Left lung (tissue), 4 donors: ENCODE measurements at regions not wholly inside any gene's neighbourhood (a gene's known extent, or its start where the extent isn't known, plus 50 kb on each side); places are given as distances from the start of the nearest gene placed in this dataset.

Source experiments
- ATAC-seq: fragments of 200-7000 bp; cut with Tn5 transposase; one replicate; pipeline ENCODE4 v1.9.1; 2020; ENCODE audit warnings: moderate library complexity
- DNase-seq, 4 donors: peaks; one replicate each; pipeline ENCODE4 v3.0.0-alpha.2; 2013 to 2020
- H3K27ac ChIP-seq, 2 donors: fragments of 200-600 bp; sonication (generic) in 1 of 2; one replicate each; pipeline versions ENCODE4 v1.5.0 to v1.8.0; 2020 to 2021
- H3K27me3 ChIP-seq, 2 donors: fragments of 200-600 bp; sonication (generic) in 1 of 2; one replicate each; pipeline versions ENCODE4 v1.5.0 to v1.8.0; 2020 to 2021
- H3K36me3 ChIP-seq, 2 donors: fragments of 200-600 bp; sonication (generic) in 1 of 2; one replicate each; pipeline versions ENCODE4 v1.5.0 to v1.8.0; 2020 to 2021
- H3K4me1 ChIP-seq, 2 donors: fragments of 200-600 bp; one replicate each; pipeline ENCODE4 v1.8.0; 2021
- H3K4me3 ChIP-seq, 2 donors: fragments of 200-600 bp; sonication (generic) in 1 of 2; one replicate each; pipeline versions ENCODE4 v1.5.0 to v1.8.0; 2020 to 2021; ENCODE audit warnings: mild to moderate bottlenecking in 1 of 2
- H3K9me3 ChIP-seq, 2 donors: fragments of 200-600 bp; sonication (generic) in 1 of 2; one replicate each; pipeline versions ENCODE4 v1.5.0 to v1.8.0; 2020 to 2021
- intact Hi-C, 2 donors: fragments of 100-400 bp; cut with DNase I; formaldehyde crosslinking; loops; one replicate each; pipeline versions ENCODE4 v1.11.2 to v1.14.2; 2022
- TF ChIP-seq, protein P1 (sequence below), 2 donors: fragments of 200-600 bp; sonication (generic) in 1 of 2; IDR thresholded peaks; one replicate each; pipeline versions ENCODE4 v1.5.0 to v1.8.0; 2021; ENCODE audit warnings: antibody characterized with exemption in 2 of 2
- donor health status: DM: no; HTN: yes; CAD: no.
- donor health status: DM: no; HTN: no; CAD: no.

DNA sequence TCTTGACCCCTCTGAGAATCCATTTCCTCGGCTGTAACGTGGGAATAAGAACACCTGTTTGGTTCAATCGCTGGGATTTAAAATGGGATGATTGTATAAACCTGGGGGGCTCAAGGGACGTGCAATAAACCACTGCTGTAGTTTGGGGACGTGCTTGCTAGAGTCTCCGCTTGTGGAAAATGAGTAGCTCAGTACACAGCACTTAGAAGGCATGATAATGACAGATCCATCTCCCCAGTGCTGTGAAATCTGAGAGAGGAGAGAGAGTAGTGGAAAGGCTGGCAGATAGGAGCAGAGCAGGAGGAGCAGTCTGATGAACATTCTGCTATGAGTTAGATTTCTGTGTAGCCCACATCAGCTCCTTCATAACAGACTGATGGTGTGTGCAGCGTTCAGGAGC lies 256.5 kb downstream of the MN1 start:
- no peaks in the 10 kb centered on the region for H3K4me1 ChIP-seq
- H3K36me3 ChIP-seq = no peaks in the 10 kb centered on the region
- no peaks in the 10 kb centered on the region for H3K9me3 ChIP-seq
- TF ChIP-seq, protein P1, sequence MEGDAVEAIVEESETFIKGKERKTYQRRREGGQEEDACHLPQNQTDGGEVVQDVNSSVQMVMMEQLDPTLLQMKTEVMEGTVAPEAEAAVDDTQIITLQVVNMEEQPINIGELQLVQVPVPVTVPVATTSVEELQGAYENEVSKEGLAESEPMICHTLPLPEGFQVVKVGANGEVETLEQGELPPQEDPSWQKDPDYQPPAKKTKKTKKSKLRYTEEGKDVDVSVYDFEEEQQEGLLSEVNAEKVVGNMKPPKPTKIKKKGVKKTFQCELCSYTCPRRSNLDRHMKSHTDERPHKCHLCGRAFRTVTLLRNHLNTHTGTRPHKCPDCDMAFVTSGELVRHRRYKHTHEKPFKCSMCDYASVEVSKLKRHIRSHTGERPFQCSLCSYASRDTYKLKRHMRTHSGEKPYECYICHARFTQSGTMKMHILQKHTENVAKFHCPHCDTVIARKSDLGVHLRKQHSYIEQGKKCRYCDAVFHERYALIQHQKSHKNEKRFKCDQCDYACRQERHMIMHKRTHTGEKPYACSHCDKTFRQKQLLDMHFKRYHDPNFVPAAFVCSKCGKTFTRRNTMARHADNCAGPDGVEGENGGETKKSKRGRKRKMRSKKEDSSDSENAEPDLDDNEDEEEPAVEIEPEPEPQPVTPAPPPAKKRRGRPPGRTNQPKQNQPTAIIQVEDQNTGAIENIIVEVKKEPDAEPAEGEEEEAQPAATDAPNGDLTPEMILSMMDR (IDR thresholded peaks at IDR 0.05) = no peak
- no peak overlapping the region for H3K4me3 ChIP-seq
- intact Hi-C loops = no loop called here
- no peak overlapping the region for H3K27ac ChIP-seq
- peaks cover 0 to 13% of the 10 kb centered on the region in 2 donors for H3K27me3 ChIP-seq
- no peak for DNase-seq
- ATAC-seq = no peak

GRCh38 chr22:27546157-27546935 lies 255.2 kb downstream of the MN1 start:
- DNase-seq (no peak), ATAC-seq (no peak)
- H3K4me3 ChIP-seq = no peak overlapping the region
- H3K36me3 ChIP-seq = no peaks in the 10 kb centered on the region
- intact Hi-C loops = no loop called here
- H3K9me3 ChIP-seq = no peaks in the 10 kb centered on the region
- H3K4me1 ChIP-seq = no peaks in the 10 kb centered on the region
- H3K27me3 ChIP-seq = peaks cover 0 to 13% of the 10 kb centered on the region in 2 donors
- no peak overlapping the region for H3K27ac ChIP-seq
- TF ChIP-seq, protein P1 (IDR thresholded peaks at IDR 0.05) = no peak

DNA sequence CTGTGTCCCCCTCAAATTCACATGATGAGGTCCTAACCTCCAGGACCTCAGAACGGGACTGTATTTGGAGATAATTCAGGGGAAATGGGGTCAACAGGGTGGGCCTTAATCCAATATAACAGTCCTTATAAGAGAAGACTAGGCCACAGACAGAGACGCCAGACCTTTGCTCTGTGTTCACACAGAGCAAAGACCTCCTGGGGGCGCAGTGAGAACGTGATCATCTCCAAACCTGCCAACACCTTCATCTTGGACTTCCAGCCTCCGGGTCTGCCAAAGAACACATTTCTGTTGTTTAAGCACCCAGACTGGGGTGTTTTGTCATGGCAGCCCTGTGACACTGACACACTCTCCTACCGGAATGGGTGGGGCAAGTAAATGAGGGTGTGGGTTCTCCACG lies 250.2 kb downstream of the MN1 start:
- Histone ChIP-seq H3K4me1 (no peaks in the 10 kb centered on the region), H3K27me3 (no peaks in the 10 kb centered on the region), H3K27ac (no peak overlapping the region), H3K36me3 (no peaks in the 10 kb centered on the region), H3K4me3 (no peak overlapping the region), H3K9me3 (peaks cover 0 to 3% of the 10 kb centered on the region in 2 donors)
- TF ChIP-seq, protein P1 (IDR thresholded peaks at IDR 0.05) = no peak
- no peak for DNase-seq
- intact Hi-C loops = no loop called here
- no peak for ATAC-seq

DNA sequence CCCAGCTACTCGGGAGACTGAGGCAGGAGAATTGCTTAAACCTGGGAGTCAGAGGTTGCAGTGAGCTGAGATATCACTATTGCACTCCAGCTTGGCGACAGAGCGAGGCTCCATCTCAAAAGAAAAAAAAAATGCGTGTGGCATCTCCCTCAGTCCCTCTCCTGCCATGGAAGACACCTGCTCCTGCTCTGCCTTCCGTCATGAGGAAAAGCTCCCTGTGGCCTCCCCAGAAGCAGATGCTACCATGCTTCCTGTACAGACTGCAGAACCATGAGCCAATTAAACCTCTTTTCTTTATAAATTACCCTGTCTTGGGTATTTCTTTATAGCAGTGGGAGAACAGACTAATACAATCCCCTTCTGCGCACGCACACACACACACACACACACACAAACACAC lies 249.4 kb downstream of the MN1 start:
- no peak for ATAC-seq
- TF ChIP-seq, protein P1 (IDR thresholded peaks at IDR 0.05) = no peak
- Histone ChIP-seq H3K9me3 (peaks cover 0 to 3% of the 10 kb centered on the region in 2 donors), H3K27me3 (no peaks in the 10 kb centered on the region), H3K36me3 (no peaks in the 10 kb centered on the region), H3K4me1 (no peaks in the 10 kb centered on the region), H3K27ac (no peak overlapping the region), H3K4me3 (no peak overlapping the region)
- intact Hi-C loops = no loop called here
- DNase-seq = no peak

GRCh38 chr22:27552863-27553262 lies 248.7 kb downstream of the MN1 start:
- intact Hi-C loops = no loop called here

More at GRCh38 chr22:27552863-27553262, 248.7 kb downstream of the MN1 start:
- ATAC-seq = no peak
- H3K27me3 ChIP-seq = no peaks in the 10 kb centered on the region
- H3K4me1 ChIP-seq = no peaks in the 10 kb centered on the region
- no peak overlapping the region for H3K27ac ChIP-seq
- no peaks in the 10 kb centered on the region for H3K36me3 ChIP-seq
- TF ChIP-seq, protein P1 (IDR thresholded peaks at IDR 0.05) = no peak
- peaks cover 0 to 3% of the 10 kb centered on the region in 2 donors for H3K9me3 ChIP-seq
- no peak for DNase-seq
- no peak overlapping the region for H3K4me3 ChIP-seq
